Posterior vena cava (tissue), 2 donors: ENCODE measurements at regions not wholly inside any gene's neighbourhood (a gene's known extent, or its start where the extent isn't known, plus 50 kb on each side); places are given as distances from the start of the nearest gene placed in this dataset.
A peak's percentile ranks its signal among the peaks of the same experiment; 100 is the strongest.

ENCODE experiments used
- DNase-seq: peaks from one replicate; pipeline ENCODE4 v3.0.0-alpha.2; 2020; ENCODE audit warnings: low spot score
- intact Hi-C, 2 donors: fragments of 100-400 bp; cut with DNase I; formaldehyde crosslinking; loops; one replicate each; pipeline versions ENCODE4 v1.14.1 to v1.14.2; 2022 to 2023
- donor health status: DM: yes; HTN: yes; CAD: no.
- donor health status: DM: yes; HTN: yes; CAD: no.

- intact Hi-C loops = no loop called here
- DNase-seq = peak; percentile 40
These were observed 88.1 kb upstream of the C1orf21 start for GRCh38 chr1:184298440-184299405.

GRCh38 chr1:184299406-184299790, 87.4 kb upstream of the C1orf21 start:
- intact Hi-C loops = no loop called here

GRCh38 chr1:184299796-184300195, 87.0 kb upstream of the C1orf21 start:
- intact Hi-C loops = no loop called here
- DNase-seq = no peak

More at GRCh38 chr1:184299406-184299790, 87.4 kb upstream of the C1orf21 start:
- no peak for DNase-seq

GRCh38 chr1:184300446-184300845, 86.4 kb upstream of the C1orf21 start:
- DNase-seq = no peak
- intact Hi-C loops = no loop called here

- DNase-seq = no peak
- intact Hi-C loops = no loop called here
These were observed 85.6 kb upstream of the C1orf21 start for GRCh38 chr1:184301227-184301626.

GRCh38 chr1:184302346-184302745, 84.5 kb upstream of the C1orf21 start:
- no peak for DNase-seq
- intact Hi-C loops = no loop called here

GRCh38 chr1:184310157-184310819, 76.5 kb upstream of the C1orf21 start:
- no peak for DNase-seq
- intact Hi-C loops = no loop called here

- intact Hi-C loops = no loop called here
- no peak for DNase-seq
These were observed 75.2 kb upstream of the C1orf21 start for GRCh38 chr1:184311580-184311979.

- intact Hi-C loops = no loop called here
- no peak for DNase-seq
These were observed 71.6 kb upstream of the C1orf21 start for GRCh38 chr1:184315254-184315653.

- no peak for DNase-seq
- intact Hi-C loops = no loop called here
These were observed 67.0 kb upstream of the C1orf21 start for GRCh38 chr1:184319879-184320278.

GRCh38 chr1:184322253-184322652, 64.6 kb upstream of the C1orf21 start:
- intact Hi-C loops = no loop called here
- no peak for DNase-seq

GRCh38 chr1:184324972-184325371, 61.9 kb upstream of the C1orf21 start:
- intact Hi-C loops = no loop called here
- no peak for DNase-seq

GRCh38 chr1:184326278-184326677, 60.6 kb upstream of the C1orf21 start:
- intact Hi-C loops = no loop called here
- DNase-seq = no peak

- DNase-seq = no peak
- intact Hi-C loops = no loop called here
These were observed 57.4 kb upstream of the C1orf21 start for GRCh38 chr1:184329245-184329953.

- intact Hi-C loops = no loop called here
- DNase-seq = no peak
These were observed 56.6 kb upstream of the C1orf21 start for GRCh38 chr1:184329962-184330868.

GRCh38 chr1:184330875-184331274, 56.0 kb upstream of the C1orf21 start:
- intact Hi-C loops = no loop called here
- no peak for DNase-seq
